Esophagus squamous epithelium (tissue), 4 donors: ENCODE measurements at regions not wholly inside any gene's neighbourhood (a gene's known extent, or its start where the extent isn't known, plus 50 kb on each side); places are given as distances from the start of the nearest gene placed in this dataset.

Source experiments
- POLR2A ChIP-seq, 4 donors: fragments of 450-650 bp; IDR thresholded peaks; one replicate each; pipeline ENCODE4 v1.6.1; 2017; ENCODE audit warnings: antibody characterized with exemption in 4 of 4, mild to moderate bottlenecking in 4 of 4, moderate library complexity in 3 of 4
- TF ChIP-seq, protein P1 (sequence below), 6 experiments: fragments of 450-650 bp in 4 of 6; fragments of 200-600 bp in 2 of 6; sonication (generic) in 2 of 6; IDR thresholded peaks; one replicate each; pipeline ENCODE4 v1.5.1; 2016 to 2019; ENCODE audit warnings: antibody characterized with exemption in 6 of 6, mild to moderate bottlenecking in 4 of 6, moderate library complexity in 4 of 6

DNA sequence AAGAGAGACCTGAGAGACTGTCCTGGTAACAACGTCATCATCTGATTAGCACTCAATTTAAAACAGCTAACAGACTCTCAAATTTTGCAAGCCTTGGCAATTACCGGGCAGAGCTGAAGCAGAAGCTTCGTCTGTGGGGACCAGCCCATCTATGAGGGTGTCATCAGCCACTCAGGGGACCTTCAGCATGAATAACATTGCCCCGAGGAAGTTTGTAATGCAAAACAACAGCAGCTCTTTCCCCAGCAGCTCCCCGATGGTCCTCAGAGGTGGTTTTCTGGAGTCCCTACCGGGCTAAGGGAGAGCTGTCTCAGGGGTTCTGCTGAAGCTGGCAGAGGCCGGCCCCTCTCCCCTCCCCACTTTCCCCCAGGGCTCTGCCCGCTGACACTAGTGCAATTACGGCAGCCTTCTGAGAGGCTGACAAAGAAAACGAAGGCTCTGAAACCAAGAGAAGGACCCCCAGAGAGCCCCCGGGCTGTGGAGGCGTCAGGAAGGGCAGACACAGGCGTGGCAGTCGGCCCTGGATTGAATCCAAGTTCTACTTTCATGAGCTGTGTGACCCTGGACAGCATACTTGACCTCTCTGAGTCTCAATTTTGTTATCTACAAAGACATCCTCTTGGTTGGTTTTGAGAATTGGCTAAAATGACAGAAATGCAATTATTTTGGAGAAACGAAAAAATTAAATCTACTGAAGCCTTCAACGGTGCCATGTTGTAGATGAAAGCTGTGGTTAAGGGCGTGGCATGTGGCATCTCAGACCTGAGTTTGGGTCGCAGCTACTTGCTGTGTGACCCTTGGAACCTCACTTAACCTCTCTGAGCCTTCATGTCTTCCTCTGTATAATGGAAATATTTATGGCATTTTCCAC is 102.1 kb upstream of the TLE3 start:
- no peak for TF ChIP-seq POLR2A (IDR thresholded peaks at IDR 0.05)
- TF ChIP-seq, protein P1, sequence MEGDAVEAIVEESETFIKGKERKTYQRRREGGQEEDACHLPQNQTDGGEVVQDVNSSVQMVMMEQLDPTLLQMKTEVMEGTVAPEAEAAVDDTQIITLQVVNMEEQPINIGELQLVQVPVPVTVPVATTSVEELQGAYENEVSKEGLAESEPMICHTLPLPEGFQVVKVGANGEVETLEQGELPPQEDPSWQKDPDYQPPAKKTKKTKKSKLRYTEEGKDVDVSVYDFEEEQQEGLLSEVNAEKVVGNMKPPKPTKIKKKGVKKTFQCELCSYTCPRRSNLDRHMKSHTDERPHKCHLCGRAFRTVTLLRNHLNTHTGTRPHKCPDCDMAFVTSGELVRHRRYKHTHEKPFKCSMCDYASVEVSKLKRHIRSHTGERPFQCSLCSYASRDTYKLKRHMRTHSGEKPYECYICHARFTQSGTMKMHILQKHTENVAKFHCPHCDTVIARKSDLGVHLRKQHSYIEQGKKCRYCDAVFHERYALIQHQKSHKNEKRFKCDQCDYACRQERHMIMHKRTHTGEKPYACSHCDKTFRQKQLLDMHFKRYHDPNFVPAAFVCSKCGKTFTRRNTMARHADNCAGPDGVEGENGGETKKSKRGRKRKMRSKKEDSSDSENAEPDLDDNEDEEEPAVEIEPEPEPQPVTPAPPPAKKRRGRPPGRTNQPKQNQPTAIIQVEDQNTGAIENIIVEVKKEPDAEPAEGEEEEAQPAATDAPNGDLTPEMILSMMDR (IDR thresholded peaks at IDR 0.05), result no peak
